K562 (cell line): ENCODE measurements at regions not wholly inside any gene's neighbourhood (a gene's known extent, or its start where the extent isn't known, plus 50 kb on each side); places are given as distances from the start of the nearest gene placed in this dataset.

Source experiments
- ATAC-seq: fragments of 200-7000 bp; cut with Tn5 transposase; 3 replicates; pipeline ENCODE4 v1.9.1; 2020; ENCODE audit warnings: moderate library complexity
- BruUV-seq: library from RNA; stranded (reverse); fragments of 400-500 nt; replicated peaks from 2 replicates; lab custom pipeline; 2021; lab: Mats Ljungman, UMichigan
- CTCF ChIA-PET: fragments of 300-600 bp; formaldehyde crosslinking; extraction: SDS; loops from one replicate; lab custom pipeline; 2021; ENCODE audit warnings: low intra/inter-chr PET ratio; lab: Yijun Ruan, JAX
- POLR2A ChIA-PET: fragments of 300-600, 350-650 bp; sonication (Branson Sonifier 250); formaldehyde crosslinking; extraction: SDS; loops from one replicate; lab custom pipeline; 2021; ENCODE audit warnings: antibody characterized with exemption, inconsistent platforms; lab: Yijun Ruan, JAX
- DNase-seq, 4 experiments: peaks; one replicate each; pipeline versions ENCODE4 v3.0.0 to v3.0.0-alpha.2; 2011 to 2018; ENCODE audit warnings: low spot score in 3 of 4, mixed read lengths in 3 of 4; ENCODE audit errors: extremely low read depth in 1 of 4
- FAIRE-seq: peaks from 2 replicates; lab custom pipeline; 2011; peaks lifted over from hg19 to GRCh38; lab: Jason Lieb, UNC
- H2AFZ ChIP-seq: 2 replicates; pipeline ENCODE4 v1.6.0; 2011; ENCODE audit warnings: low read depth, low read length, control low read depth, inconsistent platforms
- H3K27ac ChIP-seq: fragments of 200-600 bp; 3 replicates; pipeline ENCODE4 v1.8.0; 2011; ENCODE audit warnings: low read depth, mild to moderate bottlenecking, control low read depth, inconsistent platforms, low read length, moderate library complexity, mixed read lengths; ENCODE audit errors: extremely low read depth
- H3K27me3 ChIP-seq, 2 experiments: fragments of 300-600 bp in 1 of 2; 2 replicates in 1 of 2; 3 replicates in 1 of 2; pipeline versions ENCODE4 v1.6.0 to v1.8.0; 2011; ENCODE audit warnings: inconsistent platforms in 2 of 2, low read length in 2 of 2, mild to moderate bottlenecking in 1 of 2, mixed read lengths in 1 of 2, moderate library complexity in 1 of 2; ENCODE audit not compliant: control insufficient read depth in 2 of 2, insufficient read depth in 2 of 2
- H3K36me3 ChIP-seq: fragments of 300-600 bp; 3 replicates; pipeline ENCODE4 v1.8.0; 2011; ENCODE audit warnings: mild to moderate bottlenecking, low read length, inconsistent platforms; ENCODE audit not compliant: control insufficient read depth, insufficient read depth
- H3K4me1 ChIP-seq, 2 experiments: fragments of 200-600 bp in 1 of 2; replicated peaks in 1 of 2; 2 replicates in 1 of 2; 3 replicates in 1 of 2; pipeline versions ENCODE4 v1.5.1 to v1.8.0; 2011; ENCODE audit warnings: inconsistent platforms in 2 of 2, low read length in 2 of 2, mild to moderate bottlenecking in 1 of 2, mixed read lengths in 1 of 2, moderate library complexity in 1 of 2; ENCODE audit not compliant: control insufficient read depth in 2 of 2, insufficient read depth in 2 of 2
- H3K4me2 ChIP-seq: 2 replicates; pipeline ENCODE4 v1.6.1; 2011; ENCODE audit warnings: low read length, control low read depth, inconsistent platforms, mixed read lengths; ENCODE audit not compliant: insufficient read depth
- H3K4me3 ChIP-seq: fragments of 200-600 bp; sonication (generic), shearing (Covaris generic); 2 replicates; pipeline ENCODE4 v1.5.1; 2016; ENCODE audit warnings: control low read depth, inconsistent platforms
- H3K79me2 ChIP-seq: fragments of 200-600 bp; 3 replicates; pipeline ENCODE4 v1.8.0; 2011; ENCODE audit warnings: low read length, inconsistent platforms; ENCODE audit not compliant: control insufficient read depth, insufficient read depth
- H3K9ac ChIP-seq, 2 experiments: 2 replicates each; pipeline versions ENCODE4 v1.6.0 to v1.6.1; 2011; ENCODE audit warnings: low read depth in 2 of 2, low read length in 2 of 2, control low read depth in 1 of 2, inconsistent platforms in 1 of 2, mild to moderate bottlenecking in 1 of 2, mixed read lengths in 1 of 2; ENCODE audit not compliant: insufficient read depth in 1 of 2
- H3K9me1 ChIP-seq: one replicate; pipeline ENCODE4 v1.6.0; 2011; ENCODE audit warnings: inconsistent platforms, mild to moderate bottlenecking, low read length, moderate library complexity; ENCODE audit not compliant: control insufficient read depth, insufficient read depth
- H3K9me3 ChIP-seq: replicated peaks from 2 replicates; pipeline ENCODE4 v1.5.1; 2011; ENCODE audit warnings: low read depth, low read length, inconsistent platforms; ENCODE audit not compliant: control insufficient read depth, insufficient read depth
- H4K20me1 ChIP-seq: replicated peaks from 2 replicates; pipeline ENCODE4 v1.6.1; 2011; ENCODE audit warnings: low read length, inconsistent platforms, mixed read lengths; ENCODE audit not compliant: control insufficient read depth, insufficient read depth
- CBFA2T3 ChIP-seq: fragments of 450-650 bp; IDR thresholded peaks from 2 replicates; pipeline ENCODE4 v1.6.1; 2017
- DDX20 ChIP-seq: fragments of 450-650 bp; IDR thresholded peaks from 2 replicates; pipeline ENCODE4 v1.6.1; 2016; ENCODE audit warnings: missing genetic modification characterization, low read depth, mild to moderate bottlenecking, missing compliant biosample characterization, moderate library complexity
- GABPB2 ChIP-seq: fragments of 250-450 bp; sonication (Bioruptor Pico); conservative IDR thresholded peaks from 2 replicates; pipeline ENCODE4 v1.5.1; 2021; ENCODE audit warnings: mild to moderate bottlenecking
- HNRNPK ChIP-seq: fragments of 200-400 bp; formaldehyde crosslinking; IDR thresholded peaks from one replicate; pipeline ENCODE4 v1.6.1; 2018; ENCODE audit warnings: mild to moderate bottlenecking, low read depth, low read length; ENCODE audit not compliant: poor library complexity, severe bottlenecking
- HSF4 ChIP-seq: fragments of 250-450 bp; sonication (Bioruptor Pico); IDR thresholded peaks from 2 replicates; pipeline ENCODE4 v2.1.2; 2022; ENCODE audit warnings: mild to moderate bottlenecking, moderate library complexity, borderline replicate concordance
- JUN ChIP-seq, 2 experiments: sonication (generic) in 1 of 2; formaldehyde crosslinking in 1 of 2; IDR thresholded peaks; 2 replicates each; pipeline versions ENCODE4 v1.6.1 to v1.8.0; 2012 to 2022; ENCODE audit warnings: borderline replicate concordance in 2 of 2, mild to moderate bottlenecking in 2 of 2, improper control_type of control experiment in 1 of 2, low read depth in 1 of 2, low read length in 1 of 2, missing genetic modification reagents in 1 of 2
- MYNN ChIP-seq, 2 experiments: sonication (generic); formaldehyde crosslinking in 1 of 2; IDR thresholded peaks; 2 replicates each; pipeline versions ENCODE4 v1.5.0 to v1.6.1; 2016 to 2020; ENCODE audit warnings: antibody characterized with exemption in 1 of 2, missing genetic modification reagents in 1 of 2
- NFIX ChIP-seq: fragments of 250-450 bp; sonication (Bioruptor Pico); IDR thresholded peaks from 2 replicates; pipeline ENCODE4 v1.4.0; 2020; ENCODE audit warnings: low read depth, mild to moderate bottlenecking, moderate library complexity
- NFYB ChIP-seq: IDR thresholded peaks from 2 replicates; pipeline ENCODE4 v1.6.1; 2011; ENCODE audit warnings: mild to moderate bottlenecking, moderate library complexity; ENCODE audit not compliant: insufficient read length; ENCODE audit errors: extremely low read depth
- RAD21 ChIP-seq, 2 experiments: fragments of 250-450 bp in 1 of 2; fragments of 450-650 bp in 1 of 2; sonication (Bioruptor Pico) in 1 of 2; formaldehyde crosslinking in 1 of 2; IDR thresholded peaks in 1 of 2; conservative IDR thresholded peaks in 1 of 2; 2 replicates each; pipeline versions ENCODE4 v1.4.0 to v1.8.0; 2020 to 2022; ENCODE audit warnings: mild to moderate bottlenecking in 2 of 2, moderate library complexity in 1 of 2
- STAT5A ChIP-seq: IDR thresholded peaks from 2 replicates; pipeline ENCODE4 v1.6.1; 2012; ENCODE audit warnings: low read length, inconsistent platforms, borderline replicate concordance
- TBP ChIP-seq: optimal IDR thresholded peaks from 2 replicates; pipeline ENCODE3; 2011; ENCODE audit warnings: low read depth, low read length, improper control_type of control experiment
- ZNF253 ChIP-seq: fragments of 250-450 bp; sonication (Bioruptor Pico); conservative IDR thresholded peaks from 2 replicates; pipeline ENCODE4 v1.6.1; 2021; ENCODE audit warnings: mild to moderate bottlenecking
- ZNF511 ChIP-seq: sonication (generic); formaldehyde crosslinking; IDR thresholded peaks from 2 replicates; pipeline ENCODE4 v1.8.0; 2022; ENCODE audit warnings: mild to moderate bottlenecking, missing genetic modification reagents
- ZNF75A ChIP-seq: fragments of 450-650 bp; formaldehyde crosslinking; IDR thresholded peaks from 2 replicates; pipeline ENCODE4 v1.4.0; 2020; ENCODE audit warnings: mild to moderate bottlenecking
- WGBS: fragments of 100-300 bp; shearing (Covaris generic); methylation state at CpG from one replicate; pipeline ENCODE4 v1.1.6; 2016; ENCODE audit warnings: low coverage, mixed read lengths; ENCODE audit not compliant: insufficient coverage; ENCODE audit errors: missing lambda C conversion rate; 5-methylcytosine and 5-hydroxymethylcytosine counted together
- in situ Hi-C: fragments of 300-500 bp; cut with MboI; formaldehyde crosslinking; loops from 4 replicates; pipeline ENCODE4 v1.15.0; 2018; ENCODE audit warnings: inconsistent platforms, mixed read lengths
- intact Hi-C: fragments of 100-400 bp; cut with micrococcal nuclease; formaldehyde crosslinking; loops from 2 replicates; pipeline ENCODE4 v1.14.2; 2022
- TF ChIP-seq, protein P1 (sequence below): fragments of 250-450 bp; sonication (Bioruptor Pico); IDR thresholded peaks from 2 replicates; pipeline ENCODE4 v1.6.1; 2021; ENCODE audit warnings: mild to moderate bottlenecking
- TF ChIP-seq, protein P2 (sequence below): fragments of 250-450 bp; sonication (Bioruptor Pico); IDR thresholded peaks from 2 replicates; pipeline ENCODE4 v1.4.0; 2020; ENCODE audit warnings: mild to moderate bottlenecking

- H3K4me2 ChIP-seq: no peak overlapping the region
- BruUV-seq: no TSS peak
- H4K20me1 ChIP-seq: no peaks in the 10 kb centered on the region
- intact Hi-C loops: no loop called here
- H3K9me1 ChIP-seq: no peaks in the 10 kb centered on the region
- in situ Hi-C loops: no loop called here
- TF ChIP-seq JUN (IDR thresholded peaks at IDR 0.05; ENCODE audit: borderline replicate concordance, low read depth, low read length) (no peak), JUN (CRISPR knock-in tag; IDR thresholded peaks at IDR 0.05; ENCODE audit: borderline replicate concordance) (no peak), MYNN (IDR thresholded peaks at IDR 0.05) (no peak), MYNN (CRISPR knock-in tag; IDR thresholded peaks at IDR 0.05) (no peak), NFIX (CRISPR knock-in tag) (no peak), CBFA2T3 (no peak), TBP (no peak), HNRNPK (no peak), ZNF511 (CRISPR knock-in tag) (no peak), RAD21 (CRISPR knock-in tag; conservative IDR thresholded peaks at IDR 0.05 in 1 of 2, IDR thresholded peaks at IDR 0.05 in 1 of 2) (no peak), GABPB2 (CRISPR knock-in tag) (no peak), STAT5A (no peak), NFYB (no peak), ZNF253 (CRISPR knock-in tag) (no peak), DDX20 (tag) (no peak), HSF4 (CRISPR knock-in tag) (no peak), ZNF75A (no peak)
- TF ChIP-seq, protein P1, sequence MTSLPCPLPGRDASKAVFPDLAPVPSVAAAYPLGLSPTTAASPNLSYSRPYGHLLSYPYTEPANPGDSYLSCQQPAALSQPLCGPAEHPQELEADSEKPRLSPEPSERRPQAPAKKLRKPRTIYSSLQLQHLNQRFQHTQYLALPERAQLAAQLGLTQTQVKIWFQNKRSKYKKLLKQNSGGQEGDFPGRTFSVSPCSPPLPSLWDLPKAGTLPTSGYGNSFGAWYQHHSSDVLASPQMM (CRISPR knock-in tag): no peak
- TF ChIP-seq, protein P2, sequence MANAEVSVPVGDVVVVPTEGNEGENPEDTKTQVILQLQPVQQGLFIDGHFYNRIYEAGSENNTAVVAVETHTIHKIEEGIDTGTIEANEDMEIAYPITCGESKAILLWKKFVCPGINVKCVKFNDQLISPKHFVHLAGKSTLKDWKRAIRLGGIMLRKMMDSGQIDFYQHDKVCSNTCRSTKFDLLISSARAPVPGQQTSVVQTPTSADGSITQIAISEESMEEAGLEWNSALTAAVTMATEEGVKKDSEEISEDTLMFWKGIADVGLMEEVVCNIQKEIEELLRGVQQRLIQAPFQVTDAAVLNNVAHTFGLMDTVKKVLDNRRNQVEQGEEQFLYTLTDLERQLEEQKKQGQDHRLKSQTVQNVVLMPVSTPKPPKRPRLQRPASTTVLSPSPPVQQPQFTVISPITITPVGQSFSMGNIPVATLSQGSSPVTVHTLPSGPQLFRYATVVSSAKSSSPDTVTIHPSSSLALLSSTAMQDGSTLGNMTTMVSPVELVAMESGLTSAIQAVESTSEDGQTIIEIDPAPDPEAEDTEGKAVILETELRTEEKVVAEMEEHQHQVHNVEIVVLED (CRISPR knock-in tag): no peak
- 0 out of 2 replicates have a peak, but pooled peaks cover 3% of the 10 kb centered on the region for H3K9me3 ChIP-seq
- H3K4me3 ChIP-seq: no peak overlapping the region
- no peaks in the 10 kb centered on the region for H3K27me3 ChIP-seq
- WGBS: 0% methylated on average over 2 of the region's 2 CpGs
- ChIA-PET POLR2A (no interaction called here), CTCF (no interaction called here)
- FAIRE-seq (no peak), DNase-seq (no peak), ATAC-seq (no peak)
- H3K79me2 ChIP-seq: no peaks in the 10 kb centered on the region
- H3K27ac ChIP-seq: no peak overlapping the region
- H3K36me3 ChIP-seq: no peaks in the 10 kb centered on the region
- no peak overlapping the region for H3K9ac ChIP-seq
- no peak overlapping the region for H2AFZ ChIP-seq
- no peaks in the 10 kb centered on the region for H3K4me1 ChIP-seq
These were observed 639.3 kb downstream of the BRINP1 start for GRCh38 chr9:118729981-118730380.
